Stimulated activated CD8-positive, alpha-beta memory T cell treated with anti-CD3 and anti-CD28 coated beads, Interleukin-4, amount 100 ng/mL, for 4 hours (primary cell): ENCODE measurements at regions not wholly inside any gene's neighbourhood (a gene's known extent, or its start where the extent isn't known, plus 50 kb on each side); places are given as distances from the start of the nearest gene placed in this dataset.

ENCODE experiments used
- DNase-seq, 2 donors: peaks; one replicate each; pipeline ENCODE4 v3.0.0-alpha.2; 2020; ENCODE audit warnings: low read depth in 2 of 2, low spot score in 1 of 2

DNA sequence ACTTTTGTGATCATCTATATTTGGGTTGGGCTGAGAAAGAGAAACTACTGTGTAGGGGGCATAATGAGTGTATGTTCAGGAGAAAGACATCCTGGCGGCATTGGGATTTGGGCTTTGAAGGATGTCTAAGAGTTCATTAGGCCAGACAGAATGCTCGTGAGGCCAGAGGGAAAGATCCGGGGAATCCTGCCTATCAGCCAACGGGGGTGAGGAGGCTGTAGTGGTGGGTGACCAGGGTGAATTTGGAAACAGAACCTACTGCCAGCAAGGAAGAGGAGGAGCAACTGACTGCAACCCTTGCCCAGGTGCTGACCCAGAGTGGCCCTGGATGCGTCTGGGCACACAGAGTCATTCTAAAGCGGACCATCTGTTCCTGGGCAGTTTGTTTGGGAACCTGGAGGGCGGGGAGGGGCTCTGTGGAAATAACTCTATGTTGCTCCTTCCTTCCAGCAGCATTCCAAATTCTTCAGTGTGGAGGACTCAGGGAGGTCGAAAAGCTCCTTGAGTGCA lies 56.9 kb upstream of the ECE1 start:
- DNase-seq: no peak

DNA sequence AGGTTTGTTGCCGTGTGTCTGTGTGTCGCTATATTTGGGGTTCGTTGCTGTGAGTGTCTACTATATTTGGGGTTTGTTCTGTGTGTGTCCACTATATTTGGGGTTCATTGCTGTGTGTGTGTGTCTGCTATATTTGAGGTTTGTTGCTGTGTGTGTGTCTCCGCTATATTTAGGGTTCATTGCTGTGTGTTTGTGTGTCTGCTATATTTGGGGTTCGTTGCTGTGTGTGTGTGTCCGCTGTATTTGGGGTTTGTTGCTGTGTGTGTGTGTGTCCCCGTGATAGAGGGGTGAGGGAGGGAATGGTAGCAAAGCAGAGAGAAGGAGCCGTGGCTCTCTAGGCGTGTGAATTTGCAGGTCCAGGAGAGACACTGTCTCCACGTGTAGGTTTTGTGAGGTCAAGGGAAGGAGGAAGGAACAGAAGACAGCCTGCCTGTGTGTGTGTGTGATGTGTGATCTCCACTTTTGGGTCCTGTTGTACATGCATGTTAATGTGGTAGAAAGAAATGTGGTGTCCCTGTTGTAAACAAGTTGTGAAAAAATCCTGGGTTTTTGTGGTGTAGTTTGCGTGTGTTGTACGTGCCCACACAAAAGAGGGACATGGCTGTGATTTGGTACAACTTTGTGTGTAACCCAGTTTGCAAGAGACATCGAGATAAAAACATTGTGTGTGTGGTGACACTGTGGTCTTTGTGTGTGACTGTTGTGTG lies 56.3 kb upstream of the ECE1 start:
- DNase-seq: no peak

DNA sequence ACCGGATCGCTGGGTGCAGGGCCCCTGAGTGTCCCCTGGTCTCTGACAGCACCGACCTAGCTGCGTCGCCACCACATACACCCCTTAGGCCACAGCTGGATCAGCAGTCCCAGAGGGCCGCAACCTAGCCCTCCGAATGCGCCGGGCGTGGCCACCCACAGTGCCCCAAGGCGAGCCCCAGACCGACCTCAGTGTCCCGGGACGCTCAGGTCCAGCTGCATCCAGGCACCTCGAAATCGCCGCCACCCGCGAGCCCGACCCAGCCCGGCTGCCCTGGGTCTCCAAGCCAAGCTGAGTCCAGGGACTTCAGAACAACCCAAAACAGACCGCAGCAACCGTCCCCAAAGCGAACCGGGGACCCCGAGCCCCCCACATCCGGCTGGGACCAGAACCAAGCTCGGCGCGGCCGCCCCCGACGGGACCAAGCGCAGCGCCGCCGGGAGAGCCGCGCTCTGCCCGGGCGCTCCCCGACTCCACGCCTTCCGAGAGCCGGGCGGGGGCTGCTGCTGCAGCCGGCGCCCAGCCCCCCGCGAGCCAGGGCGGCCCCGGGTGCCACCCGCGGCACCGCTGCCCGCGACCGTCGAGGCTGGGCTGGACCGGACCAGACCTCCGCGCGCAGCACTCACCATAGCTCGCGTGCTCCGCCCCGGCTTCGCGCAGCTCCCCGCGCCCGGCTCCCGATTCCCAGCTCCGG lies 54.6 kb upstream of the ECE1 start:
- no peak for DNase-seq

DNA sequence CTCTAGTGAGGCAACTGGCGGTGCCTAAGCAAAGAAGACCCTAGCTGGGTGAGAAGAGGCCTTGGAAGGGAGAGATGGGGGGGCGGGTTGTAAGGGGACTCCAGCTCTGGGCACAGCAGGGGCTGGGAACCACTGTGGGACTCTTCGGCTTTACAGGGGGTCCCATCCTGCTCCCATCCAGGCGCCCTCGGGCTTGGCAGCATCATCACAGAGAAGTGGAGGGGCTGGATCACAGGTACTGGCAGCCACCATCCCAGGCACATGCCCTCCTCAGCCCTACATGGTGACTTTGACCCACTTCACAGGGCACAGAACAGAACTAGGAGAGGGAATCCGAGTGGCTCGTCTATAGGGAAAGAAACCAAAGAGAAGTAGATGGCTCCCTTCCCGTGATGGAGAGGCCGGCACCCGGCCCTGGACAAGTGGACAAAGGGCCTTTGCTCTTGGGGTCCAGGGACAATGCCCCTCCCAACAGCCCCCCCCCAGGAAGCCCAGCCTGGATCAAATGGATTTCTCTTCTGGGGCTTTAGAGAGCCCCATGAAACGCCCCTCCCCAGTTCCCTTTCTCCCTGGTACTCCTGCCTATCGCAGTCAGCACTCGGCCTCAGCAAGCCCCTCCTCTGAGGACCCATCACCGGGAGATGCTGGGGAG lies 54.0 kb upstream of the ECE1 start:
- no peak for DNase-seq

DNA sequence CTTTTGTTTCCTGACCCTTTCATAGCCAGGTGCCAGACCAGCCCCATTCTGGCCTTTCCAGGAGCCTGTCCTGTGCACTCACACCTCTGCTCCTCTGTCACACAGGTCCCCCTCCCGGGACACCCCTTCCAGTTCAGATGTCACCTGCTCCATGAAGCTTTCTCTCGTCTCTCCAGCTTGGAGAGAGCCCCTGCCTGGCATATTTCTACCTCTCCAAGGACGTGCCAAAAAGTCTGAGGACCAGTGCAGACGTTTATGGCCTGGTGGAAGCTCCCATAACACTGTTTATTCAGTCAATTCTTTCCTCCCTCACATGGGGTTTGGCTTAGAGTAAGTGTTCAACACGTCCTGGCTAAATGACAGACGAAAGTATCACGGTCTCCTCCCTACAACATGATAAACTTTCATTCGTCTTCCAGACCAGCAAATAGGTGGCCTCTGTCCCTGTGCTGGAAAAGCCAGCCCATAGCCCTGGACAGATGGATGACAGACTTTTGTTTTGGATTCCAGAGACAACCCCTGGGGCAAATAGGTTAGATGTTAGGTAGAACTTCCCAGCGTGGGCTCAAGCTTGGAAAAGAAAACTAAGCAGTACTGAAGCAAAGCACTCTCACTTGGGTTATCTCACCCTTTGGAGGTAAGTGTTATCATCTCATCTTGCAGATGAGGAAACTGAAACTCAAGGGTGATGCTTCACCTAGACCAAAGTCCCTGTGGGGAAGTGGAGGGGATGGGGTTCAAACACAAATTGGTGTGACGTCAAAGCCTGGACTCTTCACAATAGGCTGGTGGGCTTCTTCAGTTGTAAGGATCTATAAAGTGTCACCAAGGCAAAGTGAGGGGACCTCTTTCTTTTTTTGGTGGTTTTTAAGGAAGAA lies 52.9 kb upstream of the ECE1 start:
- DNase-seq: no peak

DNA sequence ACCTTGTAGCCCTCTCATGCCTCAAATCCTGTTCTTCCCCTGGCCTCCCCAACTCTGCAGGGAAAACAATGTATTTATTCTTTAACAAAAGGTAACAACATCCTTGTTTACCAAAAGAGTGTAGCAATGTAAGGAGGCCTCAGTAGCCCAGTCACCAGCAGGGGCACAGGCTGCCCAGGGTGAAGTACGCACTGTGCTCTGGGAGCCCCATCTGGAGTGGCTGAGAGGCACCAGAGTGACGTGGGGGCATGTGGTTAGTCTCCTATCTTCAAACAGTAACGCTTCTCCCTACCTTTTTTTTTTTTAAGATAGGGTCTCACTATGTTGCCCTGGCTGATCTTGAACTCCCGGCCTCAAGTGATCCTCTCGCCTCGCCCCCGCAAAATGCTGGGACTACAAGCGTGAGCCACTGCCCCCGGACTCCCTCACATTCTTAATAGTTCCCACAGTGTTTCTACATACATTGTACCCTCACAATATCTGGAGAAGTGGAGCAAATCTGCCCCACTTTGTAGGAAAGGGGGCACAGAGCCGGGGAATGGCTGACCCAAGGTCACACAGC lies 51.3 kb upstream of the ECE1 start:
- no peak for DNase-seq

DNA sequence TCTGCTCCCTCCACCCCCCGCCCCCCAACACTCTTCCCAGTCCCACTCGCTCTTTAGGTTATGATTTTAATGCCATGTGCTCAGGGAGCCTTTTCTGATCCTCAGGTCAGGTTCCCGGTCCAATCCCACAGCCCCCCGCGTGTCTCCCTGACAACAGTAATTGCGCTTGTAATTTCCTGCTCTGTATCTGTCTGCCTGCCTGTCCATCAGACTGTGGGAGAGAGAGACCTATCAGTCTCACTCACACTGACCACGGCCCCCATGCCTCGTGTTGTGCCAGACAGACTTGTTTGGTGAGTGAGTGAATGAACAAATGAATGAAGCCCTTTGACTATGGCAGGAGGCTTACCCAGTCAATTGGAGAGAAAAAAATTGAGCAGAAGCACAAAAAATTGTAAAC lies 50.8 kb upstream of the ECE1 start:
- DNase-seq: no peak

DNA sequence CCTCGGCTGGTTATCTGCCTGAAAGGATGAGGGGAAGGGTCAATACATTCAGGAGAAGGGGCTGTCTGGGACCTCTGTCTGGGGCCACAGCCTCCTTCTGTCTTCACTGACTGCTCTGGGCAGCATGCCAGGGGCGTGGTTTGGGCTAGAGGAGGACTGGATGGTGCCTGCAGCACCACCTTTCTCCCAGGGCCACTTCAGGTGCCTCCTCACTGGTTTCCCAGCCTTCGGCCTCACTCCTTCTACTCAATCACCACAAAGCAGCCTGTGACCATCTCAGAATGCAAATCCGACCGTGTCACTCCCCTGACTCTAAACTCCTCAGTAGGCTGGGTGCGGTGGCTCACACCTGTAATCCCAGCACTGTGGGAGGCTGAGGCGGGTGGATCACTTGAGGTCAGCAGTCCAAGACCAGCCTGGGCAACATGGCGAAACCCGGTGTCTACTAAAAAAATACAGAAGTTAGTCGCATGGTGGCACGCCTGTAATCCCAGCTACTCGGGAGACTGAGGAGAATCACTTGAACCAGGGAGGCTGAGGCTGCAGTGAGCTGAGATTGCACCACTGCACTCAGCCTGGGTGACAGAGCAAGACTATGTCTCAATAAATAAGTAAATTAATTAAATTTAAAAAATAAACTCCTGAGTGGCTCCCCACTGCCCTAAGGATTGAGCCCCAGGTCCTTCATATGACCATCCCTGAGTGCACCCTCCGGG lies 50.1 kb upstream of the ECE1 start:
- no peak for DNase-seq
